MM.1S (cell line): ENCODE measurements at regions not wholly inside any gene's neighbourhood (a gene's known extent, or its start where the extent isn't known, plus 50 kb on each side); places are given as distances from the start of the nearest gene placed in this dataset.

Experiments
- CTCF ChIP-seq: fragments of 300-600 bp; sonication (generic); IDR thresholded peaks from 2 replicates; pipeline ENCODE4 v1.5.1; 2016; ENCODE audit warnings: antibody characterized with exemption, low read length, mixed read lengths
- EZH2phosphoT487 ChIP-seq: fragments of 300-600 bp; sonication (generic); IDR thresholded peaks from 2 replicates; pipeline ENCODE4 v1.6.1; 2018; ENCODE audit warnings: antibody characterized with exemption, low read length

GRCh38 chr18:76725445-76725844, 96.9 kb upstream of the ZNF236 start:
- TF ChIP-seq CTCF (no peak), EZH2phosphoT487 (no peak)
